H1 (cell line): ENCODE measurements at regions not wholly inside any gene's neighbourhood (a gene's known extent, or its start where the extent isn't known, plus 50 kb on each side); places are given as distances from the start of the nearest gene placed in this dataset.

Experiments used
- ATF3 ChIP-seq: IDR thresholded peaks from 2 replicates; pipeline ENCODE4 v1.6.1; 2011; ENCODE audit warnings: low read depth, mild to moderate bottlenecking, low read length; ENCODE audit not compliant: insufficient read depth

- no peak for TF ChIP-seq ATF3
Observed at GRCh38 chr10:31648966-31649365, 279.7 kb downstream of the ARHGAP12 start (continued).
